ENCODE measurements at regions not wholly inside any gene's neighbourhood (a gene's known extent, or its start where the extent isn't known, plus 50 kb on each side); places are given as distances from the start of the nearest gene placed in this dataset.

- TF ChIP-seq CTCF (IDR thresholded peaks at IDR 0.05) (no peak), EP300 (IDR thresholded peaks at IDR 0.05) (no peak)
Measured at GRCh38 chr14:106505366-106505765, 979.0 kb downstream of the TMEM121 start.
